Vagina (tissue), 2 donors: ENCODE measurements at regions not wholly inside any gene's neighbourhood (a gene's known extent, or its start where the extent isn't known, plus 50 kb on each side); places are given as distances from the start of the nearest gene placed in this dataset.
"Not testable (repeated sequence)": the region's sequence is repeated elsewhere in the genome, so short reads cannot be mapped to it uniquely, and the experiment has no call there.

ENCODE experiments used
- DNase-seq, 2 donors: peaks; one replicate each; pipeline ENCODE4 v3.0.0-alpha.2; 2017; ENCODE audit errors: extremely low spot score in 2 of 2
- H3K27ac ChIP-seq: fragments of 200-600 bp; sonication (generic); one replicate; pipeline ENCODE4 v1.5.1; 2019
- H3K27me3 ChIP-seq: fragments of 200-600 bp; sonication (generic); one replicate; pipeline ENCODE4 v1.5.1; 2019
- H3K36me3 ChIP-seq, 2 donors: fragments of 200-600 bp; sonication (generic); one replicate each; pipeline ENCODE4 v1.5.1; 2017 to 2019
- H3K4me1 ChIP-seq: fragments of 200-600 bp; sonication (generic); one replicate; pipeline ENCODE4 v1.5.1; 2019
- H3K4me3 ChIP-seq, 2 donors: fragments of 200-600 bp; sonication (generic); 1 replicate in 1 of 2; 2 replicates in 1 of 2; pipeline ENCODE4 v1.5.1; 2016 to 2019
- H3K9me3 ChIP-seq: fragments of 200-600 bp; sonication (generic); one replicate; pipeline ENCODE4 v1.5.1; 2019
- CTCF ChIP-seq, 3 experiments: fragments of 450-650 bp in 2 of 3; fragments of 200-600 bp in 1 of 3; sonication (generic) in 1 of 3; IDR thresholded peaks; one replicate each; pipeline ENCODE4 v1.5.1; 2017 to 2019; ENCODE audit warnings: antibody characterized with exemption in 3 of 3, mild to moderate bottlenecking in 2 of 3, moderate library complexity in 2 of 3
- POLR2A ChIP-seq, 2 donors: fragments of 450-650 bp; IDR thresholded peaks; one replicate each; pipeline ENCODE4 v1.6.1; 2017; ENCODE audit warnings: antibody characterized with exemption in 2 of 2, mild to moderate bottlenecking in 2 of 2, moderate library complexity in 2 of 2
- POLR2AphosphoS5 ChIP-seq, 2 donors: sonication (generic); formaldehyde crosslinking; IDR thresholded peaks; one replicate each; pipeline ENCODE4 v1.9.0; 2017; ENCODE audit warnings: antibody characterized with exemption in 2 of 2, mild to moderate bottlenecking in 2 of 2, low read depth in 1 of 2; ENCODE audit not compliant: insufficient read depth in 1 of 2
- intact Hi-C: fragments of 100-400 bp; cut with DNase I; formaldehyde crosslinking; loops from one replicate; pipeline ENCODE4 v1.15.1; 2023

GRCh38 chr7:156374335-156374734 is 266.2 kb upstream of the RNF32 start:
- Histone ChIP-seq H3K27me3 (no peaks in the 10 kb centered on the region), H3K4me3 (no peak overlapping the region), H3K9me3 (no peaks in the 10 kb centered on the region), H3K4me1 (no peaks in the 10 kb centered on the region), H3K27ac (no peak overlapping the region), H3K36me3 (no peaks in the 10 kb centered on the region)
- no peak for TF ChIP-seq POLR2A (IDR thresholded peaks at IDR 0.05)
- no peak for TF ChIP-seq POLR2AphosphoS5 (IDR thresholded peaks at IDR 0.05; ENCODE audit: insufficient read depth in 1 of 2, low read depth in 1 of 2)
- TF ChIP-seq CTCF (IDR thresholded peaks at IDR 0.05), result no peak
- DNase-seq, result no peak
- intact Hi-C loops, result no loop called here

GRCh38 chr7:156369929-156370328 is 270.6 kb upstream of the RNF32 start:
- H3K36me3 ChIP-seq, H3K27me3 ChIP-seq, H3K4me1 ChIP-seq, H3K9me3 ChIP-seq, DNase-seq, H3K4me3 ChIP-seq, H3K27ac ChIP-seq, intact Hi-C loops: not testable (repeated sequence)

- no peak for TF ChIP-seq POLR2A (IDR thresholded peaks at IDR 0.05)
- TF ChIP-seq POLR2AphosphoS5 (IDR thresholded peaks at IDR 0.05; ENCODE audit: insufficient read depth in 1 of 2, low read depth in 1 of 2), result no peak
- no peak for TF ChIP-seq CTCF (IDR thresholded peaks at IDR 0.05)
Observed at GRCh38 chr7:156368053-156368843, 272.3 kb upstream of the RNF32 start.

GRCh38 chr7:156363751-156364150 is 276.8 kb upstream of the RNF32 start:
- DNase-seq, result no peak
- no peaks in the 10 kb centered on the region for H3K36me3 ChIP-seq
- no peaks in the 10 kb centered on the region for H3K9me3 ChIP-seq
- no peak overlapping the region for H3K4me3 ChIP-seq
- intact Hi-C loops, result no loop called here
- H3K27ac ChIP-seq, result no peak overlapping the region
- no peaks in the 10 kb centered on the region for H3K4me1 ChIP-seq
- no peaks in the 10 kb centered on the region for H3K27me3 ChIP-seq
- TF ChIP-seq CTCF (IDR thresholded peaks at IDR 0.05) (no peak), POLR2AphosphoS5 (IDR thresholded peaks at IDR 0.05; ENCODE audit: insufficient read depth in 1 of 2, low read depth in 1 of 2) (no peak), POLR2A (IDR thresholded peaks at IDR 0.05) (no peak)

More at GRCh38 chr7:156368053-156368843, 272.3 kb upstream of the RNF32 start:
- Histone ChIP-seq H3K27ac (no peak overlapping the region), H3K36me3 (no peaks in the 10 kb centered on the region), H3K27me3 (no peaks in the 10 kb centered on the region), H3K9me3 (no peaks in the 10 kb centered on the region), H3K4me3 (no peak overlapping the region), H3K4me1 (no peaks in the 10 kb centered on the region)
- no peak for DNase-seq
- intact Hi-C loops, result no loop called here

- H3K9me3 ChIP-seq, result no peaks in the 10 kb centered on the region
- H3K4me1 ChIP-seq, result no peaks in the 10 kb centered on the region
- TF ChIP-seq POLR2A (IDR thresholded peaks at IDR 0.05), result no peak
- no peak for TF ChIP-seq CTCF (IDR thresholded peaks at IDR 0.05)
- no peak for TF ChIP-seq POLR2AphosphoS5 (IDR thresholded peaks at IDR 0.05; ENCODE audit: insufficient read depth in 1 of 2, low read depth in 1 of 2)
- H3K27ac ChIP-seq, result no peak overlapping the region
- no peak overlapping the region for H3K4me3 ChIP-seq
- intact Hi-C loops, result no loop called here
- no peaks in the 10 kb centered on the region for H3K27me3 ChIP-seq
- no peak for DNase-seq
- no peaks in the 10 kb centered on the region for H3K36me3 ChIP-seq
Observed at GRCh38 chr7:156360835-156361234, 279.7 kb upstream of the RNF32 start.
